Panc1 (cell line): ENCODE measurements at regions not wholly inside any gene's neighbourhood (a gene's known extent, or its start where the extent isn't known, plus 50 kb on each side); places are given as distances from the start of the nearest gene placed in this dataset.

Experiments used
- ATAC-seq: fragments of 200-7000 bp; cut with Tn5 transposase; 2 replicates; pipeline ENCODE4 v1.9.1; 2020; ENCODE audit warnings: mild to moderate bottlenecking, moderate library complexity
- BruUV-seq: library from RNA; stranded (reverse); fragments of 400-500 nt; replicated peaks from 2 replicates; lab custom pipeline; 2021; lab: Mats Ljungman, UMichigan
- CTCF ChIA-PET: fragments of 300-600 bp; sonication (Branson Sonifier 250); formaldehyde crosslinking; loops from one replicate; lab custom pipeline; 2022; ENCODE audit warnings: antibody characterized with exemption; lab: Charles Lee
- POLR2A ChIA-PET: fragments of 300-600 bp; sonication (Branson Sonifier 250); formaldehyde crosslinking; loops from one replicate; lab custom pipeline; 2022; ENCODE audit warnings: antibody characterized with exemption; lab: Charles Lee
- DNase-seq: peaks from one replicate; pipeline ENCODE4 v3.0.0-alpha.2; 2010; ENCODE audit warnings: low read depth, low spot score
- H3K27ac ChIP-seq: 2 replicates; pipeline ENCODE4 v1.5.1; 2011; ENCODE audit warnings: mild to moderate bottlenecking, low read length, inconsistent platforms
- H3K27me3 ChIP-seq: fragments of 200-500 bp; sonication (Bioruptor generic); 2 replicates; pipeline ENCODE4 v1.6.0; 2014; ENCODE audit warnings: low read length, inconsistent platforms; ENCODE audit not compliant: control insufficient read depth, insufficient read depth
- H3K36me3 ChIP-seq: fragments of 200-500 bp; sonication (Bioruptor generic); 2 replicates; pipeline ENCODE4 v1.5.1; 2014; ENCODE audit warnings: inconsistent platforms, mild to moderate bottlenecking, low read length, moderate library complexity; ENCODE audit not compliant: control insufficient read depth, insufficient read depth
- H3K4me1 ChIP-seq: 2 replicates; pipeline ENCODE4 v1.5.1; 2011; ENCODE audit warnings: inconsistent platforms, mild to moderate bottlenecking, low read length, moderate library complexity; ENCODE audit not compliant: control insufficient read depth, insufficient read depth
- H3K4me3 ChIP-seq, 2 experiments: 2 replicates each; pipeline ENCODE4 v1.5.1; 2011 to 2012; ENCODE audit warnings: low read depth in 2 of 2, low read length in 2 of 2, mild to moderate bottlenecking in 2 of 2, inconsistent platforms in 1 of 2, moderate library complexity in 1 of 2
- H3K9me3 ChIP-seq: fragments of 200-500 bp; sonication (Bioruptor generic); 2 replicates; pipeline ENCODE4 v1.5.1; 2014; ENCODE audit warnings: low read depth, mild to moderate bottlenecking, inconsistent platforms, low read length, moderate library complexity; ENCODE audit not compliant: control insufficient read depth, insufficient read depth
- POLR2AphosphoS5 ChIP-seq: IDR thresholded peaks from 2 replicates; pipeline ENCODE4 v1.6.1; 2012; ENCODE audit warnings: mild to moderate bottlenecking, low read depth, low read length, moderate library complexity
- SIN3A ChIP-seq: IDR thresholded peaks from 2 replicates; pipeline ENCODE4 v1.6.1; 2012; ENCODE audit warnings: low read depth, mild to moderate bottlenecking, low read length, moderate library complexity, borderline replicate concordance; ENCODE audit not compliant: insufficient read depth
- TCF7L2 ChIP-seq: IDR thresholded peaks from 2 replicates; pipeline ENCODE4 v1.6.1; 2011; ENCODE audit warnings: mild to moderate bottlenecking, low read depth, low read length, inconsistent platforms
- in situ Hi-C: cut with HindIII; loops from 2 replicates; pipeline ENCODE4 v1.10.0; 2016; ENCODE audit warnings: low sequenced_read_pairs, low pct_unique_long_range_greater_than_20kb
- intact Hi-C: fragments of 100-400 bp; cut with micrococcal nuclease; formaldehyde crosslinking; loops from one replicate; pipeline ENCODE4 v1.10.0; 2022; ENCODE audit not compliant: unreplicated experiment
- TF ChIP-seq, protein P1 (sequence below), 2 experiments: IDR thresholded peaks; 2 replicates each; pipeline ENCODE4 v1.6.1; 2011 to 2012; ENCODE audit warnings: low read depth in 2 of 2, control low read depth in 1 of 2, low read length in 1 of 2, mild to moderate bottlenecking in 1 of 2, moderate library complexity in 1 of 2; ENCODE audit not compliant: insufficient read depth in 1 of 2
- TF ChIP-seq, protein P2 (sequence below): fragments of 450-650 bp; IDR thresholded peaks from 2 replicates; pipeline ENCODE4 v1.5.1; 2017; ENCODE audit warnings: mild to moderate bottlenecking

GRCh38 chr13:81676008-81676407, 1335.1 kb upstream of the SPRY2 start:
- POLR2A ChIA-PET, result no interaction called here
- no peak overlapping the region for H3K4me3 ChIP-seq
- H3K9me3 ChIP-seq, result peaks cover 4% of the 10 kb centered on the region; the same call in 1 of the 2 replicates
- CTCF ChIA-PET, result no interaction called here
- in situ Hi-C loops (no loop called here), intact Hi-C loops (no loop called here)
- no peaks in the 10 kb centered on the region for H3K27me3 ChIP-seq
- no peaks in the 10 kb centered on the region for H3K36me3 ChIP-seq
- TF ChIP-seq, protein P1, sequence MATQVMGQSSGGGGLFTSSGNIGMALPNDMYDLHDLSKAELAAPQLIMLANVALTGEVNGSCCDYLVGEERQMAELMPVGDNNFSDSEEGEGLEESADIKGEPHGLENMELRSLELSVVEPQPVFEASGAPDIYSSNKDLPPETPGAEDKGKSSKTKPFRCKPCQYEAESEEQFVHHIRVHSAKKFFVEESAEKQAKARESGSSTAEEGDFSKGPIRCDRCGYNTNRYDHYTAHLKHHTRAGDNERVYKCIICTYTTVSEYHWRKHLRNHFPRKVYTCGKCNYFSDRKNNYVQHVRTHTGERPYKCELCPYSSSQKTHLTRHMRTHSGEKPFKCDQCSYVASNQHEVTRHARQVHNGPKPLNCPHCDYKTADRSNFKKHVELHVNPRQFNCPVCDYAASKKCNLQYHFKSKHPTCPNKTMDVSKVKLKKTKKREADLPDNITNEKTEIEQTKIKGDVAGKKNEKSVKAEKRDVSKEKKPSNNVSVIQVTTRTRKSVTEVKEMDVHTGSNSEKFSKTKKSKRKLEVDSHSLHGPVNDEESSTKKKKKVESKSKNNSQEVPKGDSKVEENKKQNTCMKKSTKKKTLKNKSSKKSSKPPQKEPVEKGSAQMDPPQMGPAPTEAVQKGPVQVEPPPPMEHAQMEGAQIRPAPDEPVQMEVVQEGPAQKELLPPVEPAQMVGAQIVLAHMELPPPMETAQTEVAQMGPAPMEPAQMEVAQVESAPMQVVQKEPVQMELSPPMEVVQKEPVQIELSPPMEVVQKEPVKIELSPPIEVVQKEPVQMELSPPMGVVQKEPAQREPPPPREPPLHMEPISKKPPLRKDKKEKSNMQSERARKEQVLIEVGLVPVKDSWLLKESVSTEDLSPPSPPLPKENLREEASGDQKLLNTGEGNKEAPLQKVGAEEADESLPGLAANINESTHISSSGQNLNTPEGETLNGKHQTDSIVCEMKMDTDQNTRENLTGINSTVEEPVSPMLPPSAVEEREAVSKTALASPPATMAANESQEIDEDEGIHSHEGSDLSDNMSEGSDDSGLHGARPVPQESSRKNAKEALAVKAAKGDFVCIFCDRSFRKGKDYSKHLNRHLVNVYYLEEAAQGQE (IDR thresholded peaks at IDR 0.05; ENCODE audit: insufficient read depth in 1 of 2, low read depth in 2 of 2, low read length in 1 of 2), result no peak
- TF ChIP-seq, protein P2, sequence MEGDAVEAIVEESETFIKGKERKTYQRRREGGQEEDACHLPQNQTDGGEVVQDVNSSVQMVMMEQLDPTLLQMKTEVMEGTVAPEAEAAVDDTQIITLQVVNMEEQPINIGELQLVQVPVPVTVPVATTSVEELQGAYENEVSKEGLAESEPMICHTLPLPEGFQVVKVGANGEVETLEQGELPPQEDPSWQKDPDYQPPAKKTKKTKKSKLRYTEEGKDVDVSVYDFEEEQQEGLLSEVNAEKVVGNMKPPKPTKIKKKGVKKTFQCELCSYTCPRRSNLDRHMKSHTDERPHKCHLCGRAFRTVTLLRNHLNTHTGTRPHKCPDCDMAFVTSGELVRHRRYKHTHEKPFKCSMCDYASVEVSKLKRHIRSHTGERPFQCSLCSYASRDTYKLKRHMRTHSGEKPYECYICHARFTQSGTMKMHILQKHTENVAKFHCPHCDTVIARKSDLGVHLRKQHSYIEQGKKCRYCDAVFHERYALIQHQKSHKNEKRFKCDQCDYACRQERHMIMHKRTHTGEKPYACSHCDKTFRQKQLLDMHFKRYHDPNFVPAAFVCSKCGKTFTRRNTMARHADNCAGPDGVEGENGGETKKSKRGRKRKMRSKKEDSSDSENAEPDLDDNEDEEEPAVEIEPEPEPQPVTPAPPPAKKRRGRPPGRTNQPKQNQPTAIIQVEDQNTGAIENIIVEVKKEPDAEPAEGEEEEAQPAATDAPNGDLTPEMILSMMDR, result no peak
- TF ChIP-seq POLR2AphosphoS5, result no peak
- no peak for TF ChIP-seq SIN3A
- no peak for TF ChIP-seq TCF7L2
- ATAC-seq, result no peak
- no TSS peak for BruUV-seq
- DNase-seq, result no peak
- H3K4me1 ChIP-seq, result no peaks in the 10 kb centered on the region
- H3K27ac ChIP-seq, result no peak overlapping the region

DNA sequence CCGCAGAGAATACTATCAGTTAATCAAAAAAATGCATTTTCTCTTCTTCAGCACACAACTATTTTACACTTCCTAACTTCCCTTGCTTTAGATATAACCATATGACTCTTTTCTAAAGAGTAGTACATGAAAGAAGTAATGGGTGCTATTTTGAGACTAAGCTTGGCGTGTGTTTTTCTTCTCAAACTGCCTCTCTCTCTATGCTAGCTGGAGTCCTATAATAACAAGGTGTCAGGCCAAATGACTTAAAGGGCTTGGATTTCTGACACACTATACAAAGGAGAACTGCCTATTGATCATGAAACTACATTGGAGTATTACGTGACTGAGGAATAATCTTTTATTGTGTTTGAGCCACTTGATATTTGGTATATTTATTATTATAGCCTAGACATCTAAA, 1330.1 kb upstream of the SPRY2 start:
- Histone ChIP-seq H3K27ac (no peak overlapping the region), H3K4me1 (no peaks in the 10 kb centered on the region), H3K4me3 (no peak overlapping the region), H3K36me3 (no peaks in the 10 kb centered on the region), H3K9me3 (no peaks in the 10 kb centered on the region), H3K27me3 (no peaks in the 10 kb centered on the region)
- ChIA-PET POLR2A (no interaction called here), CTCF (no interaction called here)
- ATAC-seq (no peak), DNase-seq (no peak)
- in situ Hi-C loops (no loop called here), intact Hi-C loops (no loop called here)
- TF ChIP-seq SIN3A (no peak), TCF7L2 (no peak), POLR2AphosphoS5 (no peak)
- TF ChIP-seq, protein P2, result no peak
- TF ChIP-seq, protein P1 (IDR thresholded peaks at IDR 0.05; ENCODE audit: insufficient read depth in 1 of 2, low read depth in 2 of 2, low read length in 1 of 2), result no peak
- BruUV-seq, result no TSS peak
